Endothelial cell of umbilical vein (primary cell): ENCODE measurements at regions not wholly inside any gene's neighbourhood (a gene's known extent, or its start where the extent isn't known, plus 50 kb on each side); places are given as distances from the start of the nearest gene placed in this dataset.

Experiments
- BruUV-seq: library from RNA; stranded (reverse); fragments of 400-500 nt; replicated peaks from 2 replicates; lab custom pipeline; 2021; lab: Mats Ljungman, UMichigan
- CTCF ChIA-PET: fragments of 300-600, 350-600 bp; sonication (Branson Sonifier 250); formaldehyde crosslinking; loops from one replicate; lab custom pipeline; 2021; ENCODE audit warnings: antibody characterized with exemption, inconsistent platforms; lab: Charles Lee
- POLR2A ChIA-PET: fragments of 300-600, 350-600 bp; sonication (Branson Sonifier 250); formaldehyde crosslinking; loops from one replicate; lab custom pipeline; 2021; ENCODE audit warnings: antibody characterized with exemption, inconsistent platforms; lab: Charles Lee
- DNase-seq: peaks from one replicate; pipeline ENCODE4 v3.0.0-alpha.2; 2011; ENCODE audit warnings: low read depth, low spot score
- FAIRE-seq: peaks from 2 replicates; lab custom pipeline; 2011; peaks lifted over from hg19 to GRCh38; lab: Jason Lieb, UNC
- H2AFZ ChIP-seq: 2 replicates; pipeline ENCODE4 v1.6.0; 2012; ENCODE audit warnings: low read depth, low read length, control low read depth, inconsistent platforms
- H3K27ac ChIP-seq: 2 replicates; pipeline ENCODE4 v1.5.1; 2011; ENCODE audit warnings: low read depth, mild to moderate bottlenecking, control low read depth, low read length, moderate library complexity; ENCODE audit not compliant: insufficient read depth
- H3K27me3 ChIP-seq, 2 experiments: 2 replicates each; pipeline versions ENCODE4 v1.6.0 to v1.6.1; 2011; ENCODE audit warnings: low read length in 2 of 2, mixed read lengths in 1 of 2; ENCODE audit not compliant: control insufficient read depth in 2 of 2, insufficient read depth in 2 of 2
- H3K36me3 ChIP-seq, 2 experiments: 2 replicates in 1 of 2; 3 replicates in 1 of 2; pipeline ENCODE4 v1.5.1; 2011; ENCODE audit warnings: low read length in 2 of 2, mild to moderate bottlenecking in 1 of 2, moderate library complexity in 1 of 2; ENCODE audit not compliant: control insufficient read depth in 2 of 2, insufficient read depth in 2 of 2; ENCODE audit errors: extremely low read depth in 1 of 2
- H3K4me1 ChIP-seq: 3 replicates; pipeline ENCODE4 v1.5.1; 2011; ENCODE audit warnings: mild to moderate bottlenecking, low read length; ENCODE audit not compliant: control insufficient read depth, insufficient read depth; ENCODE audit errors: extremely low read depth
- H3K4me2 ChIP-seq: 2 replicates; pipeline ENCODE4 v1.6.1; 2011; ENCODE audit warnings: low read length, control low read depth, mixed read lengths; ENCODE audit not compliant: insufficient read depth
- H3K4me3 ChIP-seq, 3 experiments: fragments of 200-600 bp in 1 of 3; sonication (generic), shearing (Covaris generic) in 1 of 3; replicated peaks in 1 of 3; 2 replicates each; pipeline ENCODE4 v1.5.1; 2011 to 2016; ENCODE audit warnings: control low read depth in 3 of 3, low read length in 3 of 3, mild to moderate bottlenecking in 2 of 3, inconsistent platforms in 1 of 3, low read depth in 1 of 3, moderate library complexity in 1 of 3; ENCODE audit not compliant: insufficient read depth in 1 of 3
- H3K79me2 ChIP-seq: 2 replicates; pipeline ENCODE4 v1.6.0; 2012; ENCODE audit warnings: low read length, inconsistent platforms; ENCODE audit not compliant: control insufficient read depth, insufficient read depth
- H3K9ac ChIP-seq: replicated peaks from 2 replicates; pipeline ENCODE3; 2011; ENCODE audit warnings: low read length, control low read depth; ENCODE audit not compliant: insufficient read depth; ENCODE audit errors: extremely low read depth
- H3K9me1 ChIP-seq: replicated peaks from 3 replicates; pipeline ENCODE4 v1.6.0; 2011; ENCODE audit warnings: mild to moderate bottlenecking, low read length; ENCODE audit not compliant: control insufficient read depth, insufficient read depth; ENCODE audit errors: extremely low read depth
- H3K9me3 ChIP-seq: replicated peaks from 2 replicates; pipeline ENCODE4 v1.5.1; 2012; ENCODE audit warnings: low read length, inconsistent platforms; ENCODE audit not compliant: control insufficient read depth, insufficient read depth
- H4K20me1 ChIP-seq: replicated peaks from 2 replicates; pipeline ENCODE3; 2011; ENCODE audit warnings: mild to moderate bottlenecking, low read length; ENCODE audit not compliant: control insufficient read depth, insufficient read depth; ENCODE audit errors: extremely low read depth
- CTCF ChIP-seq, 2 donors: IDR thresholded peaks; 1 replicate in 1 of 2; 2 replicates in 1 of 2; pipeline ENCODE4 v1.5.1; 2011; ENCODE audit warnings: low read length in 2 of 2, mild to moderate bottlenecking in 2 of 2, moderate library complexity in 2 of 2, control low read depth in 1 of 2, inconsistent platforms in 1 of 2, low read depth in 1 of 2; ENCODE audit not compliant: insufficient read depth in 1 of 2; ENCODE audit errors: extremely low read depth in 1 of 2
- EZH2 ChIP-seq: IDR thresholded peaks from 2 replicates; pipeline ENCODE4 v1.6.1; 2012; ENCODE audit warnings: borderline replicate concordance, low read depth, mild to moderate bottlenecking, moderate library complexity, low read length, inconsistent platforms; ENCODE audit not compliant: severe bottlenecking
- FOS ChIP-seq: IDR thresholded peaks from 2 replicates; pipeline ENCODE4 v1.6.1; 2011; ENCODE audit warnings: mild to moderate bottlenecking, low read length, moderate library complexity, borderline replicate concordance; ENCODE audit not compliant: insufficient read depth
- GATA2 ChIP-seq: IDR thresholded peaks from 2 replicates; pipeline ENCODE4 v1.7.0; 2011; ENCODE audit warnings: low read depth, mild to moderate bottlenecking, moderate library complexity, mixed read lengths, low read length; ENCODE audit not compliant: insufficient read length, insufficient read depth
- JUN ChIP-seq: IDR thresholded peaks from 2 replicates; pipeline ENCODE4 v1.6.1; 2011; ENCODE audit warnings: borderline replicate concordance, low read depth; ENCODE audit not compliant: insufficient read length, insufficient read depth
- MAX ChIP-seq: IDR thresholded peaks from 2 replicates; pipeline ENCODE4 v1.6.1; 2011; ENCODE audit not compliant: insufficient read depth, insufficient read length
- MYC ChIP-seq: IDR thresholded peaks from one replicate; pipeline ENCODE4 v1.6.1; 2011; ENCODE audit warnings: mild to moderate bottlenecking, low read depth, low read length
- POLR2A ChIP-seq: IDR thresholded peaks from 2 replicates; pipeline ENCODE4 v1.6.1; 2012; ENCODE audit warnings: low read depth, mild to moderate bottlenecking, control low read depth, low read length
- POLR2AphosphoS5 ChIP-seq: IDR thresholded peaks from 2 replicates; pipeline ENCODE4 v1.6.1; 2012; ENCODE audit warnings: low read depth, mild to moderate bottlenecking, control low read depth, low read length, moderate library complexity; ENCODE audit not compliant: insufficient read depth
- dilution Hi-C: fragments of 300-500 bp; cut with MboI; formaldehyde crosslinking; loops from one replicate; pipeline ENCODE4 v1.15.0; 2019; ENCODE audit warnings: low sequenced_read_pairs; ENCODE audit not compliant: extremely low pct_ligation_motif_present
- intact Hi-C: fragments of 100-400 bp; cut with micrococcal nuclease; formaldehyde crosslinking; loops from one replicate; pipeline ENCODE4 v1.10.0; 2022

GRCh38 chr1:177825276-177825901 is 144.5 kb downstream of the SEC16B start:
- Histone ChIP-seq H3K9ac (no peak overlapping the region), H3K27ac (no peak overlapping the region), H3K4me2 (no peak overlapping the region), H3K4me3 (no peak overlapping the region), H3K4me1 (no peaks in the 10 kb centered on the region), H3K9me3 (no peaks in the 10 kb centered on the region), H3K79me2 (no peaks in the 10 kb centered on the region), H2AFZ (no peak overlapping the region), H4K20me1 (no peaks in the 10 kb centered on the region), H3K27me3 (no peaks in the 10 kb centered on the region), H3K9me1 (no peaks in the 10 kb centered on the region), H3K36me3 (no peaks in the 10 kb centered on the region)
- dilution Hi-C loops (no loop called here), intact Hi-C loops (no loop called here)
- ChIA-PET CTCF (no interaction called here), POLR2A (no interaction called here)
- DNase-seq (no peak), FAIRE-seq (no peak)
- no TSS peak for BruUV-seq
- TF ChIP-seq MAX (no peak), FOS (no peak), GATA2 (no peak), CTCF (IDR thresholded peaks at IDR 0.05; ENCODE audit: extremely low read depth in 1 of 2, insufficient read depth in 1 of 2, low read depth in 1 of 2, low read length in 2 of 2) (no peak), JUN (no peak), MYC (no peak), POLR2AphosphoS5 (no peak), POLR2A (no peak), EZH2 (no peak)
